ENCODE measurements at regions not wholly inside any gene's neighbourhood (a gene's known extent, or its start where the extent isn't known, plus 50 kb on each side); places are given as distances from the start of the nearest gene placed in this dataset.

DNA sequence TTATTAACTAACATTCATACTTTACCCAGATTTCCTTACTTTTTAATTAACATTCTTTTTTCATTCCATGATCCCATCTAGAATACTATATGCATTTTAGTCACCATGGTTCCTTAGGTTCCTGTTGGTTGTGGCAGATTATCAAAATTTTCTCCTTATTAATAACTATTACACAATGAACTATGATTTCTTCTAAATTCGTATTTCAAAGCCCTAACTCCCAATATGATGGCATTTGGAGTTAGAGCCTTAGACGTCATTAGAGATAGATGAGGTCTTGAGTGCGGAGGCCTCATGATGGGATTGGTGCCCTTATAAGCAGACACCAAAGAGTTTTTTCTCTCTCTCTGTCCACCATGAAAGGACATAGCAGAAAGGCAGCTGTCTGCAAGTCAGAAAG is 485.4 kb downstream of the TLR4 start:
- no peak for DNase-seq (ENCODE audit: low spot score)

DNA sequence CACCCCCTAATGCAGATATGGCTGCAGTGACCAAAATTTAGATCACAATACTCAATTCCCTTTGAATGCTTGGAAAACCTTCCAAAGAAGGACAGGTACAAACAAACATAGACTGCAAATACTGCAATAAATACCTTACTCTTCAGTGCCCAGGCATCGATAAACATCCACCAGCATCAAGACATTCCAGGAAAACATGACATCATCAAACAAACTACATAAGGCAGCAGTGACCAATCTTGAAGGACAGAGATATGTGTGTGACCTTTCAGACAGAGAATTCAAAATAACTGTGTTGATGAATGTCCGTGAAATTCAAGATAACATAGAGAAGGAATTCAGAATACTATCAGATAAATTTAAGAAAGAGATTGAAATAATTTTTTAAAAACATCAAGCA is 488.6 kb downstream of the TLR4 start:
- no peak for DNase-seq (ENCODE audit: low spot score)

- DNase-seq (ENCODE audit: low spot score), result no peak
Measured at GRCh38 chr9:118209343-118209742, 505.1 kb downstream of the TLR4 start.

- DNase-seq (ENCODE audit: low spot score), result no peak
Measured at GRCh38 chr9:118215549-118215948, 511.3 kb downstream of the TLR4 start.

DNA sequence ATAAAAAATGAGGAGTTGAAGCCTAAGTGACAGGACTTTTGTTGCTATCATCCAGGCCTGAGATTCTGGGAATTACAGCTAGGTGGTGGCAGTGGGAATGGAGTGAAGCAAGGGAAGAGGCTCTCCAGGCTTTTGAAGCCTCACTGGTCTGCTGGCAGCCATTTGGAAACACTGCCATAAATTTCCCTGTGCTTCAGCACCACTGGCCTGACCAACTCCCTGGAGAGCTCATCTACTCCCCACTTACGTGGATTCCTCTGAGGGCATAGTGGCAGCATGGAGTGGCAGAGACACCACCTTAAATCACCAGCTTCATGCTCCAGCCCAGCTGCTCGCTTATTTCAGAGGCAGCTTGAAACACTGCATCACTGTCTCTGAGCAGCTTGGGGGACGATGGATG is 518.2 kb downstream of the TLR4 start:
- peak; percentile 7 for DNase-seq (ENCODE audit: low spot score)

GRCh38 chr9:118223111-118223510 is 518.9 kb downstream of the TLR4 start:
- DNase-seq (ENCODE audit: low spot score), result no peak

GRCh38 chr9:118230329-118230728 is 526.1 kb downstream of the TLR4 start:
- DNase-seq (ENCODE audit: low spot score), result no peak

- no peak for DNase-seq (ENCODE audit: low spot score)
Measured at GRCh38 chr9:118236625-118237024, 532.4 kb downstream of the TLR4 start.

DNA sequence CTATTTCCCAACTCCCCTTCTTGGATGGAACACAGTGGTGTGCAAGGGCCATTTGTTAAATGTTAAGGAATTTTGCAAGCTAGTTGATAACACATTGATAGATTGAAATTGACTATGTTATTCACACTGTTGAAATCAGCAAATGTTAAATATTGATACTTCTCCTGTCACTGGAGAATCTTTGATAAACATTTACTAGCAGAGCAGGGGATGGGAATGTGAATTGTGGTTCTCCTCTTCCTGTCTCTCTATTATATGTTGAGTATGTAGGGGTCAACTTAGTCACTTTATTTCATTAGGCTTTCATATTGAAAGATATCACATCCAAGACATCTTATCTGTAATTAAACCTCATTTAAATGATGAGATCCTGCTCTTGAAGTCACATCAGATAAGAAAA is 533.9 kb downstream of the TLR4 start:
- no peak for DNase-seq (ENCODE audit: low spot score)

DNA sequence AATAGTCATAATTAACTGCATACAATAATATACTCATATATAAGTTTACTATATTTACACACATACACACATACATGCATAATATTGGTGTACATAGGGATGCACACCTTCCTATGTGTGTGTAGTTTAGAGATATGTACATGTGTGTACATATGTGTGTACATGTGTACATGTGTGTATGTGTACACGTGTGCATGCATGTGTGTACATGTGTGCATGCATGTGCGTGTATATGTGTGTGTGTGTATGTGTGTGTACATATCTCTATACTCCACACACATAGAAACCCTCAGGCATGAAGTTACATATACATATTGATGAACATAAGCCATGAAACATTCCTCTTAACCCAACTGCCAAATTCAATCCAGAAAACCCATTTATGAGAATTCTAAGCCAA is 547.8 kb downstream of the TLR4 start:
- no peak for DNase-seq (ENCODE audit: low spot score)

DNA sequence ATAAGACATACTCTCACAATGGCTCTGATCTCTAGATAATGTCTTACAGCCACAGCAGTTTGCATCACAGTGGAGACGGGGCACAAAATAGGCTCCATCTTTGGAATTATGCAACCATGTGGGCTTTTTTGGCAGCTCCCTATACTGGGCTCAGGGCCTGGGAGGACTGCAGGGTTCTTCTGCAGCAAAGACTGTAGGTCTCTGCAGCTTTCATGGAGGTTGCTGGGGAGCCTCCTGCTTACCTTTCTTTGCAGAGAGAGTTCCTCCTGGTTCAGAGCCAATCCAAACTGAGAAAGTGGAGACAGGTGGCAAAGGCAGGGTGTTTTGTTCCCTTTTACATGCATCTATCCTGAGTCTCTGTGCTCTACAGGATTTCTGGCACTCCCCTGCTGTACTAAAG is 558.0 kb downstream of the TLR4 start:
- no peak for DNase-seq (ENCODE audit: low spot score)

- no peak for DNase-seq (ENCODE audit: low spot score)
Measured at GRCh38 chr9:118263949-118264348, 559.7 kb downstream of the TLR4 start.

DNA sequence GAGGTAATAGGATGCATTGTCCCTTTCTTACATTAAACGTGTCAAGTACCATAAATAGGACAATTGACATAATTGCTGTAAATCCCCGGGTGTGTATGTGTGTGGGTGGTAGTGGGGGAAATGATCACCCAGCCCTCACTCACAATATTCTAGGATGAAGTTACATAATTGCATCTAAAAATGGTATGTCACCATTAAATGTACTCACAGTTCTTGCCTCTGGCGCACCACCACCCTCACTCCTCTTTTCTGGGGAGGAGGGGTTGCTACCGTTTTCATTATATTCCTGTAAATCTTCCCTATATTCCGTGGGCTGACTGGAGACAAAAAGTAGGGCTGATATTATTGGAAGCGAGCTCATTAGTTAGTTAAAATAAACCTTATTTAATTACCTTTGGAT is 563.8 kb downstream of the TLR4 start:
- no peak for DNase-seq (ENCODE audit: low spot score)

GRCh38 chr9:118269623-118270022 is 565.4 kb downstream of the TLR4 start:
- no peak for DNase-seq (ENCODE audit: low spot score)

- no peak for DNase-seq (ENCODE audit: low spot score)
Measured at GRCh38 chr9:118271331-118271730, 567.1 kb downstream of the TLR4 start.

GRCh38 chr9:118271936-118272335 is 567.7 kb downstream of the TLR4 start:
- peak; percentile 6 for DNase-seq (ENCODE audit: low spot score)

- DNase-seq (ENCODE audit: low spot score), result no peak
Measured at GRCh38 chr9:118273048-118273447, 568.8 kb downstream of the TLR4 start.

DNA sequence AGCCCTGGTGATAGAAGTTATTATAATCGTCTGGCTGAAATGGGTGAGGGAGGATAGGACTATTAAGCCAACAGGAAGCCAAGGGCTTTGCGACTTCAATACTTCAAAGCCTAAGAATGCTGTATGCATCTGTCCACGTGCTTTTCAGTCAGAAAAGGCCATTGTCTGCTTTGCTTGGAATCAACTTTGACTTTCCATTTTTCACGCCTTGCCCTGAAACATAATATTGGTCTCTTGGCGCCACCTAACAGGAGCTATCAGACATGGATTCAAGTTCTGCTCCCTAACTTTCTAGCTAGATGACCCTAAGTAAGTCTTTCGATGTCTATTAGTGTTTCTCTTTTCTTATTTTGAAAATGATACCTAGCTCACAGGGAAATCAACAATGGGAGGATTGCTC is 572.6 kb downstream of the TLR4 start:
- no peak for DNase-seq (ENCODE audit: low spot score)

GRCh38 chr9:118281772-118282171 is 577.6 kb downstream of the TLR4 start:
- no peak for DNase-seq (ENCODE audit: low spot score)

DNA sequence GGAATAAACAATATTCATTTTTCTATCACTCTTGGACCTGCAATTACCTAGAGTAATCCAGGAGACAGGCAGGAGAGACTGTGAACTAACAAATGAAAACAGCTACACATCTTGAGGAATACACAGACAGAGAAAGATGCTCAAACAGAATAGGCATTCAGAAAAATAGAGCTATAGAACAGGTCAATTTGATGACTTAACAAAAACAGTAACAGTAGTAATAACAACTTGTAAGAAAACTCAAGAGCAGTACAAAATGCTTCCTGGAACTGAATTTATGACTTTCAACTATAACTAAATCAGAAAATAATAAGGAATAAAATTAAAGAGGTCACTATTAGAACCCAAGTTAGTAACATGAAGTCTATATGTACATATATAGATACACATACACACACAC is 579.3 kb downstream of the TLR4 start:
- DNase-seq (ENCODE audit: low spot score), result no peak

DNA sequence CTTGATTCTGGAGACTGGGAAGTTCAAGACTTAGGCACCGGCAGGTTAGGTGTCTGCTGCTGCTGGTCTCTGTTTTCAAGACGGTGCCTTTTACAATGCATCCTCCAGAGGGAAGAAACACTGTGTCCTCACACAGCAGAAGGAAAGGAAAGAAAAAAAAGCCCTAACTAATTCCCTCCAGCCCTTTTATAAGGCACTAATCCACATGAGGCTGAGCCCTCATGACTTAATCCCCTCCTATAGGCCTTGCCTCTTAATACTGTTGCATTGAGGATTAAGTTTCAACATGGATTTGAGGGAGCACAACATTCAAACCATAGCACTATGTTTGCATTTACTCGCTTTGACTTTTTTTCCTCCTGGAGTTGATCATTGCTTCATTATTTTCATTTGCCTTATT is 585.9 kb downstream of the TLR4 start:
- DNase-seq (ENCODE audit: low spot score), result no peak

- DNase-seq (ENCODE audit: low spot score), result no peak
Measured at GRCh38 chr9:118295413-118295812, 591.2 kb downstream of the TLR4 start.

DNA sequence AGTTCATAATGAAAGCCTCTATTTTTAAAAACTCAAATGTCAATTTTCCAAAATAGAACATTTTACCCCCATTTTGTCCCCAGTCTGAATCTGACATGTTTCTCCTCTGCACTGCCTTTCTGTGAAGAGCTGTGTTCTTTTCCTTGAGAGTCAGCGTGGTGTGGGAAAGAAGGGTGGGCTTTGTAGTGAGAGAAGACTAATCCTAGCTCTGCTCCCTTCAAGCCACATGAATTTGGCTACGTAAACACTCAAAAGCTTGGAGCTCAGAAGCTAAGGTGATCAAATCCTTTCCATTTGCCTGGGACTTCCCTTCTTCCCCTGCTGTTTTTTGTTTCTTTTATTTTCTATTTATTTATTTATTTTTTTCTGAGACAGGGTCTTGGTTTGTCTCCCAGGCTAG is 598.5 kb downstream of the TLR4 start:
- no peak for DNase-seq (ENCODE audit: low spot score)

- no peak for DNase-seq (ENCODE audit: low spot score)
Measured at GRCh38 chr9:118303216-118303615, 599.0 kb downstream of the TLR4 start.

GRCh38 chr9:118305331-118305730 is 601.1 kb downstream of the TLR4 start:
- DNase-seq (ENCODE audit: low spot score), result no peak
